Stimulated activated CD4-positive, alpha-beta T cell treated with anti-CD3 and anti-CD28 coated beads, Interleukin-15, amount 100 ng/mL, for 24 hours (primary cell): ENCODE measurements at regions not wholly inside any gene's neighbourhood (a gene's known extent, or its start where the extent isn't known, plus 50 kb on each side); places are given as distances from the start of the nearest gene placed in this dataset.
"Not testable (repeated sequence)": the region's sequence is repeated elsewhere in the genome, so short reads cannot be mapped to it uniquely, and the experiment has no call there.

Source experiments
- DNase-seq: peaks from one replicate; pipeline ENCODE4 v3.0.0-alpha.2; 2020

- no peak for DNase-seq
These were observed 450.9 kb upstream of the MYT1L start for GRCh38 chr2:2782007-2782406.

DNA sequence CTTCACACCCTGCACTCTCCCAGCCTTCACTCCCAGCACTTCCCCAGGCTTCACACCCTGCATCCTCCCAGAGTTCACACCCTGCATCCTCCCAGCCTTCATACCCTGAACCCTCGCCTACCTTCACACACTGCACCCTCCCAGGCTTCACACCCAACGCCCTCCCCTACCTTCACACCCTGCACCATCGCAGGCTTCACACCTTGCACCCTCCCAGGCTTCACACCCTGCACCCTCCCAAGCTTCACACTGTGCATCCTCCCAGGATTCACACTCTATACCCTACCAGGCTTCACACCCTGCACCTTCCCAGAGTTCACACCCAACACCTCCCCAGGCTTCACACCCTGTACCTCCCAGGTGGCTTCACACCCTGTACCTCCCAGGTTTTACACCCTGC lies 448.7 kb upstream of the MYT1L start:
- DNase-seq = no peak

GRCh38 chr2:2777876-2778275 lies 446.8 kb upstream of the MYT1L start:
- no peak for DNase-seq

GRCh38 chr2:2777213-2777612 lies 446.1 kb upstream of the MYT1L start:
- no peak for DNase-seq

DNA sequence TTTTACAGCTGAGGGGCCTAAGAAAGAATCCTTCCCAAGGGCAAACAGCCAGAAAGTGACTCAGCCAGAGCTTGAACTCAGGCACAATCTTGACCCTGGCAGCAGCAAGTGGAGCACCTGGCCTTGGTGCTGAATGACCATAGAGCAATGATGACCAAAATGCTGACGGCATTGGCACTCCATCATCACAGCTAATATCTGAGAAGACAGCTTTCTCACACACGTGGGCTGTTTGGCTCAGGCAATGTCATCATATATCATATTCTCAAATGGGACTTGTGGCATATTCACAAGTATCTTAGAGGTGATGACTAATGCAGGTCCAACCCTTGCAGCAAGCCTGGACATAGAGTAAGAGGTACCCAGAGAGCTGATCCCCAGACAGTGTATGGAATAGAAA lies 443.9 kb upstream of the MYT1L start:
- no peak for DNase-seq

DNA sequence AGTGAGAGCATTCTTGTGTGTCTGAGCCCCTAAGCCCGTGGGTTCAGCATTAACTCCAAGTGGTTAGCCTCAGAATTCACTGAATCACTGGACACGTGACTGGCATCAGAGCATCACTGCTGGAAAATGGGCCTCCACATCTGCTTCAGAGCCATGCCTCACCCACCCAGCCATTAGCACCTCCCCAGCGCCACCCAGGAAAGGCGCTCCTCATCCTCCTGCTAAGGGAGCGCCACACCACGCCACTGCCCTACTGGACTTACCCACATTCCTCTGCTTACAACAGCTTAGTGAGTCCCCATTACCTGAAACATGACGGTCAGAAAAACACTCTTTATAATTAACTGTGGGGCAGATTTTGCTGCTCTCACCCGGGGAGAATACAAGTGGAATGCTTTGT lies 442.6 kb upstream of the MYT1L start:
- no peak for DNase-seq

- not testable (repeated sequence) for DNase-seq
These were observed 442.0 kb upstream of the MYT1L start for GRCh38 chr2:2773080-2773479.

GRCh38 chr2:2771721-2772411 lies 440.8 kb upstream of the MYT1L start:
- DNase-seq = no peak

DNA sequence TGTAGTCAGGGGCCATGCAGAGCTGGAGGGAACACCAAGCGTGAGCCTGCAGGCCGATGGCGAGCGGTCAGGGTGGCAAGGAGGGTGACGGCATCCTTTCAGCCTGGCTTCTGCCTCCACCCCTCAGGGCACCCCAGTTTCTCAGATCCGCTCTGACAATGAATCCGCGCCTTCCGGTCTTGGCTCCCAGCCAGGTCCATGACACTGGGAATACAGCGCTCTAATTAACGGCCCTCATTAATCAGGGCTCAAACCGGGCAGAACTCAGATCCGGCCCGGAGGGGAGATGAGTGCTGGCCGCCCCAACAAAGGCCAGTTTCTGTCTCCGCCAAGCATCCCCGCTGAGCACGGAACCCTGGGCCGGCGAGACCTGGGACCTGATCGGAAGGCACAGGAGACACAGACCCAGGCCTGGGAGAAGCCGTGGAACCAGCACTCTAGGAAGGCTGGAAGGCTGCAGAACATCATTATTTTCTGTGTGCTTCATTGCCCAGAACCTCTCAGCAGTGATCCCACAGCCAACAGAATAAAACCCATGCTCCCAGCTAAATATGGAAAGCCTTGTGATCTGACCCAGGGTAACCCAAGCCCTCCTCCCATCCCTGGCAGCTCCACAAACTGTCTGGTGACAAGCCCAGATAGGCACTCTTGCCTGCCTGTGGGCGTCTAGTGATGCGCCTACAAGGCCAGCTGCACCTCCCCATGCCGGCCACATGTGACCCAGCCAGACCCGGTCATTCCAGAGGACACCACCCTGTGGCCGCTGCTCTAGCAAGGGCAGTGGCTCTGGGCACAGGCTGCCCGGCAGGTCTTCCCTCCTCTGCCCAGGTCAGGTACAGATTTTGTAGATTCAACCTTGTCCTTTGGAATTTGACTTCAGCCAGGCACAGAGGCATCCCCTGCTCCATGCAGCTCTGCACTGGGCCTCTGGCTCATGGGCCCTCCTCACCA lies 438.7 kb upstream of the MYT1L start:
- DNase-seq = no peak

DNA sequence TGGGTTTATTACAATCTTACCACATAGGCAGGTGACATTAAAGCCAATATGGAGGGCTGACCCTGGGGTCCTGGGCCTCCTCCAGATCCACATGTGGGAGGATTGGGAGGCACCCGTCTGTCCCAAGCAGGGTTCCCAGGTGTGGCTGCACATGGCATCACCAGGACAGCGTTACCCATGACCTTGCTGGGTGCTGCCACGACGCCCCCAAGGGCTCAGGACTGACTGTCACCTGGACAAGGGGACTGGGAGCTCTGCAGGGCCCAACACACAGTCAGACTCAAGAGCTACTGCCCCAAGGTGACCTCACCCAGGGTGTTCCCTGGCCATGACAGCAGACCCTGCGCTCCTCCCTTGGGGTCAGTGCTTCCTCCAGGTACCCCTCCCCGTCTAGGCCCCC lies 437.4 kb upstream of the MYT1L start:
- DNase-seq = no peak

DNA sequence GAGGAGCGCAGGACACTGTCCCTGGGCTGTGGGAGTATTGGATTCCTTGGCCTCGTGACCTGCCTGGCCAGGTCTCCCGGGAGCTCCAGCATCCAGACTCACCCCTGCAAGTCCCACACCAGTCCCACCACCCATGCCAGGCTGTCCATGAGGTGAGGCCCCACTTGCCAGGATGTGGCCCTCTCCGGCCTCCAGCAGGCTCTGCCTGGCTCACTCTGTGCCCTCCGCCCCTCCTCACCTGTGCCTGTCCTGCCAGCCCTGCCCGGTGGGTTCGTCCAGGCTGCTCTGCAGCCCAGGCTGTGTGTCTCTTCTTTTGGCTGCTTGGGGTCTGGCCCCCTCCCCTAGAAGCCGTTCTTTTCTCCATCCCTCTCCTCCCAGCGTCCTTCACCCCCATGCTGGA lies 436.8 kb upstream of the MYT1L start:
- no peak for DNase-seq

GRCh38 chr2:2765839-2766495 lies 434.9 kb upstream of the MYT1L start:
- DNase-seq = no peak

DNA sequence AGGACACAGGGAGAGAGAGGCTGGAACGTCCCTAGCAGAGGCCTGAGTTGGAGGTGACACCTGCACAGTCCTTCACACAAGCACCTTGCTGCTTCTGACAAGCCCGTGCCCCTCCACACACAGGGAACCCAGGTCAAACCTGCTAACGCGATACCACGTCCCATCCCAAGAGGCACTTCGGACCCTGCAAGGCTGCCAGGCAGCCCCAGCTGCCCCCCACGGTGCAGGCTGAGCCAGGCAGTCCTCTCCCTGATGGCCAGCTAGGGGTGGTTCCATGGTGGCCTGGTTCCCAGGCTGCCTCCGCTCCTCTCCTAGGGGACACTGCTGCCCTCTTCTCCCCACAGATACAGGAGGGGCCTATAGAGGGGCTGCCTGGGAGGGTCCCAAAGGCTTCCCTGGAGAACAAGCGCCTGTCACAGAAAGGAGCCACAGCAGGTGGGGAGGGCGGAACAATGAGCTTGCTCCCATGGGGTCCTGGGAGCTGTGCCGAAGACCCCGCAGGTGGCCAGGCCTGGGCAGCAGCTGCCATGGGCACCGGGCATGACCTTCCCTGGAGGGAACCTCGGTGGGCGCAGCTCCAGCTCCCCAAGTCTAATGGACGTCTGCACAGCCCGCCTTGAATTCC lies 434.2 kb upstream of the MYT1L start:
- DNase-seq = no peak

DNA sequence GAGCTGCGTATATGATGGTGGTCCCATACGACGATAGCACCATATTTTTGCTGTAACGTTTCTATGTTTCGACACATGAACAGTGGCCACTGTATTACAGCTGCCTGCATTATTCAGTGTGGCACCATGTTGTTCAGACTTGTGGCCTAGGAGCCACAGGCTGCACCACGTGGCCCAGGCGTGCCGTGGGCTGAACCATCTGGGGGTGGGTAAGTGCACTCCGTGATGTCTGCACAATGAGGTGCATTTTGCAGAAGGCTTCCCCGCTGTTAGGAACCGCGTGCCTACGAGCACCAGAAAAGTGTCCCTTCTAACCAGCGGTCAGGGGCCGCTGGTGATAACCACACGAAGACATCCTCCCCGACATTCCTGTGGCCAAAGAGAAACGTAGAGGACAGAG lies 433.7 kb upstream of the MYT1L start:
- no peak for DNase-seq

DNA sequence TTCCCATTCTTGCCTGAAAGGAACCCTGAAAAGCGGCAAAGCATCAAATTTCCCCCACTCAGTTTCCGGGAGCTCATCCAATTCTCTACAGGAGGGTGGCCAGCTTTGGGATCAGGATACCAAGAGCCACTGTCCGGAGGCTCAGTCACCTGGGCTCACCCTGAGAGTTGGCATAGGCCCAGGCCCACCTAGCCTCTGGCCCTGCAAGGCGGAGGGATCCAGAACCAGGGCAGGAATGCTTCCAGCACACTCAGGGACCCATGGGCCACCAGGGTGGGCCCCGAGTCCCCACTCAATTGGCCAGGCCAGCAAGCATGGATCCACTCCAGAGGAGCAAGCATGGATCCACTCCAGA lies 432.9 kb upstream of the MYT1L start:
- DNase-seq = no peak

- DNase-seq = no peak
These were observed 432.4 kb upstream of the MYT1L start for GRCh38 chr2:2763351-2764000.

DNA sequence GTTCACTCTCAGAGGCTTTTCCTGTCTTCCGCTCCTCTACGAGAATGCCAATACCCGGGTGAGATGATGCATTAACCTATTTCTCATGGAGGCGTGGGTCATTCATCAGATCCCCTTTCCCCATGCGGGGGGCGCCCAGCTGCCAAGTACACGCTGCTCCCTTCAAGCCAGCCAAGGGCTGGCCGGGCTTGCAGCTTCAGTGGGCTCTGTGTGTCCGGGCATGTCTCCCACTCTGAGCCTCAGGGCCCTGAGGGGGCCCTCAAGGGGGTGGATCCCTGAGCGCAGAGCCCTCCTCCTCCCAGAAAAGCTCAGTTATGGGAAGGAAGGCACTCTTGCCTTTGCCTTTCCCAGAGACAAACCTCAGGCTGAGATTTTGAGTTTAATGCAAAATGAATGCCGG lies 431.8 kb upstream of the MYT1L start:
- DNase-seq = no peak

DNA sequence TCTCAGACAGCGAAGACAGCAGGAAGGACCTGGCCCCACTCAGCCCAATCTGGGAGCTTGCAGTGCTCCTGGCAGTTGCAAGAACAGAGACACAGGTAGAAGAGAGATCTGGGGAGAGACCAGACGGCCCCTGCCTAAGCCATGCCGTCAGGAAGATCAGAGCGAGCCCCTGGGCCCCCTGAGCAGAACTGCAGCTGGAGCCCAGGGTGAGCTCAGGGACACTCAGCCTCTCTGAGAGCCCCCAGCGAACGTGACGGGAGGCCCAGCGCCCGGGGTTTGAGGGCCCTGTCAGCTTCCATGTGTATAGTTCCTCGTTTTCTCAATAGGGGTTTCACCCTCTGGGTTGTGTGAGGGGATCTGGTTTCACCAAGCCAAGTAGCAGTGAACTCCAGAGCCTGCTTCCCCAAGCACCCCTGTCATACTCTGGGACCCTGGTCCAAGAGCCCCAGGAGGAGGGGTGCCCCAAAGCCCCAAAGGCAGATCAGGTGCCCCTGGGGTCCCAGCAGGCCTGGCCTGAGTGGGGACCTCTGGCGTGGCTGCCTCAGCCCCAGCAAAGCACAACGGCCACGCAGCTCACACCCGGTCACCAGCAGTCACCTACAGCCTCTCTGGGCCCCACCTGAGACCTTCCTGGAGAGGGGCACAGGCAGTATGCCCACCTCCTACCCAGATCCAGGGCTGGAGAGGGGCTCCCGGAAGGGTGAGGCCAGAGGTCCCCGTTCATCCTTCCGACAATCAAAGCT lies 431.3 kb upstream of the MYT1L start:
- DNase-seq = no peak

DNA sequence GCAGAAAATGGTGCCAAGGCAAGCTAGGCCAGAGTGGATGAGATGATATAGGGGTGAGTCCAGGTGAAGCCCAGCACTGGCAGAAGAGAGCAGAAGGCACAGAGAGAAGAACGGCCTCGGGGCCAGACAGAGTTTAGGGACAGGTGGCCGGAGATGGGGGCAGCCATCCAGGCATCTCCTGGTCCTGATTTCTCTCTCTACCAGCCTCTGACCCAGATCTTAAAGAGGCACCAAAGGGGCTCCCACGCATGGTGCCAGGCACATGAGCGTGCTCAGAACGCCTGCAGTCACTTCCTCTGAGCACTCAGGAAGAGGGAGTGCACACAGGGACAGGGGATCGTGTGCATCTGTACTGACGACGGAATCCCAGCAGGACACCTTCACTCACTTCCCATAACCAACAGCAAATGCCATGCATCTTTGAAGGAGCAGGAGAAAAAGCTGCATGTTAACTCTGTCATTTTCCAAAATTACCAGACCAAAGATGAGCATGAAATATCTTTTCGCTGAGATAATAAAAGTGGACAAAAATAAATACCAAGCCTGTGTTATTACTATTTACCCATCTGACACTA lies 427.8 kb upstream of the MYT1L start:
- no peak for DNase-seq

GRCh38 chr2:2757764-2758163 lies 426.7 kb upstream of the MYT1L start:
- no peak for DNase-seq

DNA sequence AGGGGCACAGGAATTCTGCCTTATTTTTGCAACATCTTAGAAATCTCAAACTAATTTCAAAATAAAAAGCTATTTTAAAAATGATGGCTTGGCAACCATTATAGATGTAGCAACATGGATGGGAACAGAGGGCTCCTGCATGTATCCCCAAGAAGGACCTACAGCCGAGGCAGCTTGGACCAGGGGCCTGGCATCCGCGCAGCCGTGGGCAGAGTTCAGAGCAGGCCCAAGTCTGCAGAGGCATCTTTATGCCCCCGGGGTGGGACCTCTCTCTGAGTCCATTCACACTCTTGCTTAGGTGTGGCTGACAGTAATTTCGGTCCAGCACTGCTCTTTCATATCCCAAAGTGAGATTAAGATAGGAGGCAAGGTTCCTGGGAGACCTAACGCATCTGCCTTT lies 425.8 kb upstream of the MYT1L start:
- DNase-seq = no peak

DNA sequence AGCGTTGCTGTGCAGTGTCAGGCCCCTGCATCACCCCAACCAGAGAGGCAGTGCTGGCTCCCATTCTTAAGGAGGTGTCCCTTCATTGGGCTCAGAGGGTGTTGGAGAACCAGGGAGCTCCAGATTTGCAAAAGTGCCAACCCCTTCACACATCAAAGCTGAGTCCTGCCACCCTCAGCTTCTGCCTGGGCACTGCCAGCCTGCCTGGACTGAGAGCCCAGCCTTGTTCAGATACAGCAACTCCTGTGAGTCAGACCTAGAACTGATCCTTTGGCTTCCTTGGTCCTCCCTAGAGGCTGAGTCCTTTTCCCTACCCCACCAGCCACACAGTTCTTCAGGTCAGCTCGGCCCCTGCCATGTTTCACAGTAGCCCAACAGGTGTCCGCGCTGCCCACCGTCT lies 424.9 kb upstream of the MYT1L start:
- no peak for DNase-seq
